GM23338 (cell line): ENCODE measurements at regions not wholly inside any gene's neighbourhood (a gene's known extent, or its start where the extent isn't known, plus 50 kb on each side); places are given as distances from the start of the nearest gene placed in this dataset.

Experiments used
- ATAC-seq: fragments of 200-7000 bp; cut with Tn5 transposase; 3 replicates; pipeline ENCODE4 v1.9.1; 2020
- DNase-seq: peaks from one replicate; pipeline ENCODE4 v3.0.0-alpha.2; 2015; ENCODE audit warnings: low spot score
- H2AFZ ChIP-seq: fragments of 200-600 bp; sonication (generic); 2 replicates; pipeline ENCODE4 v1.8.0; 2016; ENCODE audit warnings: antibody characterized with exemption, mild to moderate bottlenecking, moderate library complexity
- H3F3A ChIP-seq: fragments of 200-600 bp; sonication (generic); replicated peaks from 2 replicates; pipeline ENCODE4 v1.8.0; 2017; ENCODE audit warnings: antibody characterized with exemption, mixed run types, low read depth
- H3K27ac ChIP-seq: fragments of 200-600 bp; sonication (generic); 2 replicates; pipeline ENCODE4 v1.6.1; 2016; ENCODE audit warnings: low read depth
- H3K27me3 ChIP-seq: fragments of 200-600 bp; sonication (generic); 2 replicates; pipeline ENCODE4 v1.8.0; 2016; ENCODE audit warnings: mild to moderate bottlenecking, mixed run types, moderate library complexity; ENCODE audit not compliant: insufficient read depth
- H3K36me3 ChIP-seq: fragments of 200-600 bp; sonication (generic); 2 replicates; pipeline ENCODE4 v1.8.0; 2016; ENCODE audit warnings: mild to moderate bottlenecking; ENCODE audit not compliant: insufficient read depth
- H3K4me1 ChIP-seq: fragments of 200-600 bp; sonication (generic); 2 replicates; pipeline ENCODE4 v1.8.0; 2016; ENCODE audit warnings: mild to moderate bottlenecking, moderate library complexity; ENCODE audit not compliant: insufficient read depth
- H3K4me2 ChIP-seq: fragments of 200-600 bp; sonication (generic); 2 replicates; pipeline ENCODE4 v1.7.1; 2017; ENCODE audit warnings: mixed run types
- H3K4me3 ChIP-seq: fragments of 200-600 bp; sonication (generic); 2 replicates; pipeline ENCODE4 v1.6.1; 2016; ENCODE audit warnings: mixed run types
- H3K79me2 ChIP-seq: fragments of 200-600 bp; sonication (generic); replicated peaks from 2 replicates; pipeline ENCODE4 v1.8.0; 2017; ENCODE audit warnings: mild to moderate bottlenecking; ENCODE audit not compliant: insufficient read depth
- H3K9me2 ChIP-seq: fragments of 200-600 bp; sonication (generic); 2 replicates; pipeline ENCODE4 v1.8.0; 2017; ENCODE audit not compliant: insufficient read depth
- H4K20me1 ChIP-seq: fragments of 200-600 bp; sonication (generic); replicated peaks from 2 replicates; pipeline ENCODE4 v1.8.0; 2017; ENCODE audit warnings: mild to moderate bottlenecking; ENCODE audit not compliant: insufficient read depth
- H3K27ac Mint-ChIP-seq: 2 replicates; pipeline ENCODE4 v1.8.0; 2020; ENCODE audit warnings: inconsistent platforms, mild to moderate bottlenecking, moderate library complexity, mixed read lengths
- H3K27me3 Mint-ChIP-seq: 3 replicates; pipeline ENCODE4 v1.8.0; 2022; ENCODE audit warnings: low read depth, mild to moderate bottlenecking, moderate library complexity, mixed read lengths, inconsistent platforms; ENCODE audit not compliant: insufficient read depth, poor library complexity
- H3K36me3 Mint-ChIP-seq: 3 replicates; pipeline ENCODE4 v1.8.0; 2021; ENCODE audit warnings: low read depth, mild to moderate bottlenecking, inconsistent platforms, moderate library complexity, mixed read lengths
- H3K4me1 Mint-ChIP-seq: 3 replicates; pipeline ENCODE4 v1.8.0; 2020; ENCODE audit warnings: mild to moderate bottlenecking, inconsistent platforms, mixed read lengths
- H3K4me3 Mint-ChIP-seq: 3 replicates; pipeline ENCODE4 v1.8.0; 2021; ENCODE audit warnings: moderate library complexity, mild to moderate bottlenecking, inconsistent platforms, mixed read lengths
- H3K9me3 Mint-ChIP-seq: 3 replicates; pipeline ENCODE4 v1.8.0; 2020; ENCODE audit warnings: moderate library complexity, mild to moderate bottlenecking, inconsistent platforms, mixed read lengths
- CREB1 ChIP-seq: fragments of 250-450 bp; sonication (Bioruptor Pico); IDR thresholded peaks from 2 replicates; pipeline ENCODE4 v1.5.0; 2020; ENCODE audit warnings: low read depth, mild to moderate bottlenecking, moderate library complexity
- ETS1 ChIP-seq: IDR thresholded peaks from 2 replicates; pipeline ENCODE4 v1.6.1; 2016; ENCODE audit warnings: antibody characterized with exemption
- NANOG ChIP-seq: IDR thresholded peaks from 2 replicates; pipeline ENCODE4 v1.6.1; 2016; ENCODE audit warnings: antibody characterized with exemption, borderline replicate concordance
- POLR2AphosphoS5 ChIP-seq: IDR thresholded peaks from 2 replicates; pipeline ENCODE4 v1.6.1; 2016; ENCODE audit warnings: antibody characterized with exemption, low read depth
- STAT1 ChIP-seq: IDR thresholded peaks from one replicate; pipeline ENCODE4 v1.6.1; 2016; ENCODE audit warnings: antibody characterized with exemption; ENCODE audit not compliant: unreplicated experiment
- ZNF114 ChIP-seq: fragments of 250-450 bp; sonication (Bioruptor Pico); IDR thresholded peaks from 2 replicates; pipeline ENCODE4 v1.5.0; 2020; ENCODE audit warnings: mild to moderate bottlenecking, moderate library complexity
- ZNF331 ChIP-seq: fragments of 250-450 bp; sonication (Bioruptor Pico); IDR thresholded peaks from 2 replicates; pipeline ENCODE4 v1.5.0; 2020; ENCODE audit warnings: low read depth, mild to moderate bottlenecking, moderate library complexity
- ZNF462 ChIP-seq: fragments of 250-450 bp; sonication (Bioruptor Pico); IDR thresholded peaks from 2 replicates; pipeline ENCODE4 v1.5.0; 2020; ENCODE audit warnings: mild to moderate bottlenecking, moderate library complexity

DNA sequence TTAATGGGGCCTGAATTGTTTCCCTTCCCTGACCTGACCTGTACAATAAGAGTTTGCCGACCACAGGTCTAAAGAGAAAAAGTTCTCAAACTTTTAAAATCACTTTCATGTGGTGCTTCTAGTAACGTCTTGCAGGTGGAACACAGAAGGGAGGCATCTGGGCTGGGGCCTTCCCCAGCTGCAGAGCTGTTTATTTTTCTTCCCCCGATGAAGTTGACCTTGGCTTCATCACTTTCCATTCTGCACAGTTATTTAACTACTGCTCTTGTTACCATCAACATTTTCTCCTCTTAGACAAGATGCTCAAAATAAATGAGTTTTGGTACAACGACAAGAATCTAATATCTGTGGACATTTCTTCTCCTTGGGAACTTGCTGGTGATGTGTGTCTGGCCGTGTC is 181.7 kb downstream of the HERPUD2 start (continued):
- no peak for TF ChIP-seq ZNF462 (CRISPR knock-in tag)
- TF ChIP-seq ETS1 = no peak
- no peak for TF ChIP-seq NANOG
- no peak for TF ChIP-seq CREB1 (CRISPR knock-in tag)
- TF ChIP-seq POLR2AphosphoS5 = no peak
- no peak for TF ChIP-seq STAT1
- no peak for TF ChIP-seq ZNF114 (CRISPR knock-in tag)

GRCh38 chr7:35512716-35513115 is 182.2 kb downstream of the HERPUD2 start:
- H3K4me1 Mint-ChIP-seq = no peaks in the 10 kb centered on the region
- no peak overlapping the region for H3K4me3 ChIP-seq
- ATAC-seq (no peak), DNase-seq (no peak)
- H2AFZ ChIP-seq = no peak overlapping the region
- no peaks in the 10 kb centered on the region for H3K79me2 ChIP-seq
- no peak overlapping the region for H3K27ac ChIP-seq
- no peak overlapping the region for H3K4me2 ChIP-seq
- no peaks in the 10 kb centered on the region for H3F3A ChIP-seq
- H3K9me3 Mint-ChIP-seq = no peaks in the 10 kb centered on the region
- no peaks in the 10 kb centered on the region for H4K20me1 ChIP-seq
- no peaks in the 10 kb centered on the region for H3K36me3 Mint-ChIP-seq
- no peak overlapping the region for H3K27ac Mint-ChIP-seq
- no peaks in the 10 kb centered on the region for H3K4me1 ChIP-seq
- no peaks in the 10 kb centered on the region for H3K27me3 ChIP-seq
- H3K27me3 Mint-ChIP-seq = no peaks in the 10 kb centered on the region
- H3K9me2 ChIP-seq = no peaks in the 10 kb centered on the region; the same call in 1 of the 2 replicates
- no peaks in the 10 kb centered on the region for H3K36me3 ChIP-seq
- no peak overlapping the region for H3K4me3 Mint-ChIP-seq
- TF ChIP-seq ZNF462 (CRISPR knock-in tag) (no peak), POLR2AphosphoS5 (no peak), ZNF331 (no peak), ETS1 (no peak), STAT1 (no peak)
